HuH-7 (cell line): ENCODE measurements at regions not wholly inside any gene's neighbourhood (a gene's known extent, or its start where the extent isn't known, plus 50 kb on each side); places are given as distances from the start of the nearest gene placed in this dataset.

ENCODE experiments used
- DNase-seq: peaks from one replicate; pipeline ENCODE4 v3.0.0; 2011; ENCODE audit warnings: low spot score

DNA sequence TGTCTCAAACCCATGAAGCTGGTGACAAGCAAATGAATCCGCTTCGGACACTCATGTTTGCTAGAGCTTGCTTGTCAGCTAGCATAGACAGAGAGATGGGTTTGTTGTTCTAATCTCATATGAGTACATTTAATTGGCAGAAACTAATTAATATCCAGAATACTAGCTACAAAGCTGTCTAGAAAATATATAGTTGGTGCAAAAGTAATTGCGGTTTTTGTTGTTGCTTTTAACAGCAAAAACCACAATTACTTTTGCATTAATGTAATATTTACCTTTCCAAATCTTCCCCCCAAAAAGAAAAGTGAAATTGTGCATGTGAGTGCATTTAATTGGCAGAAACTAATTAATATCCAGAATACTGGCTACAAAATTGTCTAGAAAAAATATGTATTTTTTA is 1115.2 kb downstream of the TDRD15 start:
- no peak for DNase-seq

DNA sequence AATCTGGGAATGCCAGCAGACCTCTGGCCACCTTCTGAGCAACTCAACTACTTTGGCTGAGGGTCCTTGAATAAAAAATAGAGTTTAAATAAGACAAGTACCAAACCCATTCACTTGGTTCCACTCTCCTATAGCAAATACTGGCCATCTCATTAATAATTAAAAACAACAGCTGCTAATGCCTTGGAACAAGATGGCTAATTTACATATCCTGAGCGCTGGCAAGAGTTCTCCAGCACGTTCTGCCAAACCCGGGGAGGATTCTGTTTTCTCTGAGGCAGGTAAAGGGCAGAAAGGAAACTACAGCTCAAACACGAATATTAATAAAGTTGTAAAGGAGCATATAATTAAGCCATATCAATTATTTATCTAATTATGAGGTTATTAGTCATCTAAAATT is 1123.7 kb downstream of the TDRD15 start:
- no peak for DNase-seq

DNA sequence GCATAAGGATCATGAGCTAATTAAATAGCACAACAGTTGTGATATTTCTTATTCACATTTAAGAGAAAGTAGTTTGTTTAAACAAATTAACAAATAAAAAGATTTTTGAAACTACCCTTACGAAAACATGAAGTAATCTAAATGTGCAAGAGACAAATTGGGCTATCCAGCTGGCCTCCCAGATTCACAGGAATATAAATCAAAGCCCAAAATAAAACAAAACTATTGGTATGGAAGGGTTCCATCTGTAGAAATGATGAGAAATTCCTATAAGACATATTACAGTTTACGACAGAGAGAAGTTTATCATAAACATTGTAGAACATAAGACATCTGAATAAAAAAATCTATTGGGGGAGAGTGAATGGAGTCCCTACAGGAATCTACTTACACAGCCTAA is 1125.1 kb downstream of the TDRD15 start:
- no peak for DNase-seq

DNA sequence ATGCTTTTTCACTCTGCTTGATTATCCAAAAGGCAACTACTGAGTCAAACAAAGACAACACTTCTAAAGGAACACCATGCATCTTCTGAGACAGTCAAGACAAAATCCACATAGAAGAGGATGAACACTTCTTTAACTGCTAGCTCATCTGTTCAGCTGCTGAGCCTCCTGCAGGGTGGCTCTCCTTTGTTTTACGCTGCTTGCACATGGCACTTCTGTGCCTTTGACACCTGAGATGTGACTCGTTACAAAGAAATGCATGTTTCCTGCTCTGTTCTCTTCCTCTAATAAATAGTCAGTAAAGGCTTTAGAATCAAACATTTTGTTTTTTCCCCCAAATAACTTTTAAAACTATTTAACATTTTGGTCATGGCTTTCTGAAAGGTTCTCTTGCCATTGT is 1129.4 kb downstream of the TDRD15 start:
- no peak for DNase-seq

DNA sequence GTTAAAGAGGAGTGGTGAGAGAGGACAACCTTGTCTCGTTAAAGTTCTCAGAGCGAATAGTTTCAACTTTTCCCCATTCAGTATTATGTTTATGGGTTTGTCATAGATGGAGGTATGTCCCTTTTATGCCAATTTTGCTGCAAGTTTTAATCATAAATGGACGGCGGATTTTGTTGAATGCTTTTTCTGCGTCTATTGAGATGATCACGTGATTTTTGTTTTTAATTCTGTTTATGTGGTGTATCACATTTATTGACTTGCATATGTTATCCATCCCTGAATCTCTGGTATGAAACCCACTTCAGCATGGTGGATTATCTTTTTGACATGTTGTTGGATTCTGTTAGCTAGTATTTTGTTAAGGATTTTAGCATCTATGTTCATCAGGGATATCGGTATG is 1123.8 kb upstream of the KLHL29 start:
- DNase-seq = no peak

DNA sequence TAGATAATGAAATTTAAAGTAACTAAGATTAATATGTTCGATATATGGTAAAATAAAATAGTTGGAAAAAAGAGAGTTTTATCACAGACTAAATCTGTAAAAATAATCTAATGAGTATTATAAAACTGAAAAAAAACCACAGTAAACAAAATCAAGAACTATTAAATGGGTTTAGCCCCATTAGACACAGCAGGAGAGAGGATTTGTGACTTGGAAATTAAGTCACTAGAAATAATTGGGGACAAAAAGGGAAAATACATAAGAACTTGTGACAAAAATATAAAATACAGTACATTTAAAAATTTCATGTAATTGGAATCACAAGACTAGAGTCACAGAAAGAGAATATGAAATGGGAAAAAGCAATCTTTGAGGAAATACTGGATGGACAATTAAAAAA is 1114.6 kb upstream of the KLHL29 start:
- no peak for DNase-seq

DNA sequence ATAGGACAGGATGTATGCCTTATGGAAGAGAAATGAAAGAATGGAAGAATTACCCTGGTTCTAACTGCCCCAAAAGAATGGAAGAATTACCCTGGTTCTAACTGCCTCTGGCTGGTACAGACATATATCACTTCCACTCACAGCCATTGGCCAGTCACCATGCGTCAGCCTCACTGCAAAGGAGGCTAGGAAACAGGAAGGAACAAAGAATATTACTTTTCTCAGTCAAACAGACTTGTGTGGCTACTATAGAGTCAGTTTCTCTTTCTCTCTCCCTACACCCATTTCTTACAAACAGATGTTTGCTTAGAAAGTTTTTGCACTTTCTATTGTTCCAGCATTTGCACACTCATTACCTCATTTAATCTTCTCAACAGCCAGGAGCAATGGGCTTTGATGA is 1111.1 kb upstream of the KLHL29 start:
- no peak for DNase-seq

DNA sequence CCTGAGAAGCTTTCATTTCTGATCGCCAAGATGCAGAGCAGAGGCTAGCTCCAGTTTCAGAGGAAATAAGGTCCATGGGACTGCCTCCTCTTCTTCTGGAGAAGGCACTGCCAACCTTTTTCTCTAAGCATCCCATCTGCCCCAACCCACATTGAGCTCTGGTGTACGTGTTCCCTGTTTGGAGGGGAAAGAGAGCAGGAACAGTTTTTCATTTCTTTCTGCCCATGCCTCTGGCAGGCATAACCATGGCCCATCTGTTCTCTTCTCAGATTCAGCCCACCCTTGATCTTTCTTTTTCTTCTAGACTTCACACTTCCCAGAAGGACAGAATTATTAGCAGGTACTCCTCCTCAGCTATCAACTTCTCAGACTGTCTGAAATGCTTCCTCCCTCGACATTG is 1110.3 kb upstream of the KLHL29 start:
- DNase-seq = no peak

DNA sequence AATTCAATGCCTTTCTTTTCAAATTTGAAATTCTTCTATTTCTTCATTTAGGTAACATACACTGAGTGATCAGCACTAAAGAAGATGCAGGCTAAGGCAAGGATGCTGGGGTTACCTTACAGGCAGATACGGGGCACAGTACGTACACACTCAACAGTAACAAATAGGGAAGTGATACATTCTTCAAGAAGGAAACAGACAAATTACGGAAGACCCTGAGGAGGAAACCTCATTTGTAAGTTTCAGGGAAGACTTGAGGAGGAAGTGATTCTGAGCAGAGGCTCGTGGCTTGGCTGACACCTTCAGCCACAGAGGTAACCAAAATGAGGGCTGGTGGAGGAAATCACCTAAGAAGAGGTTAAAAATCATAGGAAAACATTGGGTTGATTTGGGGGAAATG is 1108.3 kb upstream of the KLHL29 start:
- DNase-seq = no peak

DNA sequence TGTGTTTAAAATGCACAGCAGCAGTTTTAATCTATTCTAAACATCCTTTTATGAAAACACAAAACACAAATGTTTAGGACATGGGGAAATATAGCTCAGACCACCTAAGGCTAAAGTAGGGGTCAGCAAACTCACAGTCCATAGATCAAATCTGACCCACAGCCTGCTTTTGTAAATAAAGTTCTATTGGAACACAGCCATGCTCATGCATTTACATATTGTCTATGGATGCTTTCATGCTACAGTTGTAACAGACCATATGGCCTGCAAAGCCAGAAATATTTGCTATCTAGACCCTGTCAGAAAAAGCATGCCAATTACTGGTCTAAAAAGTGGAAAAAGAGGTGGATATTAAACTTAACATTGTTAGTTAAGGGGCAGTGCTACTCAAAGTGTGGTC is 1105.4 kb upstream of the KLHL29 start:
- DNase-seq = no peak

DNA sequence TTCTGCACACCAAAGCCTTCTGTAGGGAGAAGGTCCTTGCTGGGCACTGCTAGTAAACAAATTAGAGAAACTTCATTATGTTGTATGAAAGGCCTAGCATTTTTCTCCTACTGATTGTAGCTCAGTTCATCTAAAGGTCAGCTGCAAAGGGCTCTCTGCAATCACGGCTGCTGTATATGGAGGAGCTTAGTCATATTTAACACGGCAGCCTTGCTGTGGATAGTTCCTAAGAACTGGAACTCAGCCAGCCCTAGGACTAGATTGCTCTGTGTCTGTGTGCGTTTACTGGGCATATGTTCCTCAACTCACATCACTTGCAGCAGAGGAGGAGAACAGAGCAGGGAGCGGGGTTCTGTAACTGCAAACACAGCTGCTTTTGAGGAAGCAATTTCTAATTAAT is 1103.9 kb upstream of the KLHL29 start:
- no peak for DNase-seq

DNA sequence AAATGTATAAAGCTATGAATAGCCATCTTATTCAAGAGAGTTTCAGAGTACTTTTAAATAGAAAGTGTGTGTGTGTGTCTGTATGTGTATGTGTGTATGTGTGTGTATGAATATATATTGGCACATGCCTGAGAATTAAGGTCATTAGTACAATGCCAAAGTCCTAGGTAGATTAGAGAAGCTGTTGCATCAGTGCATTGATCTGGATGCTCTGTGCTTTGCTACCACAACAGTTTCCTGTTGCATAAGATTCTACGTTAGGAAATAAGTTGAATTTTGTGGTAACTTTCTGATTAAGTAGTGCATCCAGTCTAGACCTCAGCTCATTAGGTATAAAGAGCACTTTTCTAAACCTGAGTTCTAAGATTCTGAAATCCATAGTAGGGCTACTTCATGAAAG is 1102.8 kb upstream of the KLHL29 start:
- DNase-seq = no peak

DNA sequence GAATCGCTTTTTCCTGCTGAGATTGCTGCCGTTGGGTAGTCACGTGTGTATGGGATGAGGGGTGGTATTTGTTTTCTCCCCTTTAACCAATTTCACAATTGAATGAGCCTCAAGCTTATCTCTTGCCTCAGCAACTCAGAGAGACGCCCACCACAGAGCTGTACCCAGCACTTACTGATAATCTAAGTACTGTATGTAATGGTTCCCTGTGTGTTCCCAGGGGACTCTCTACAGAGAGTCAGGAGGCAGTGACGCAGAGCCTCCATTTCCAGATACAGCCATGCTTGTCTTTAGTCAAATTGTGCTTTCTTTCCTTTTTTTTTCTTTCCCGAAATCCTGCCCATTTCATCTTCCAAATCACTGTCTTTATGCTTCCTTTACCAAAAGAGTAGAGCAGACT is 1102.1 kb upstream of the KLHL29 start:
- peak; percentile 18 for DNase-seq

DNA sequence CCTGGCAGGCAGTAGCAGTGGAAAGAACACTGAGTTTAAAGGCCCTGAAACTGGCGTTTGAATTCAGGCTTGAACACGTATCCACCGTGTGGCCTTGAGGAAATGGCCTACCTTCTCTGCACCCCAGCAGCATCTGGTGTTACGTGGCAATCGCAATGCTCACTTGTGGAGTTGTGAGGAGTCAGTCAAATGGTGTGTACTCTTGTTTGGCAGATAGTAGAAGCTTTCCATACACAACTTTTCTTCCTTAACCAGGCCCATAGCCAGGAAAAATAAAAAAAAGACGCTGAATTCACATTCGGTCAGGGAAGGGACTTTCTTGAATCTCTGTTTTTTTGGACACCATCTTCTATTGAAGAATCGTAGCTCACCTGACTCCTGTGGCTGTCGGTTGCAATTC is 1101.5 kb upstream of the KLHL29 start:
- no peak for DNase-seq

DNA sequence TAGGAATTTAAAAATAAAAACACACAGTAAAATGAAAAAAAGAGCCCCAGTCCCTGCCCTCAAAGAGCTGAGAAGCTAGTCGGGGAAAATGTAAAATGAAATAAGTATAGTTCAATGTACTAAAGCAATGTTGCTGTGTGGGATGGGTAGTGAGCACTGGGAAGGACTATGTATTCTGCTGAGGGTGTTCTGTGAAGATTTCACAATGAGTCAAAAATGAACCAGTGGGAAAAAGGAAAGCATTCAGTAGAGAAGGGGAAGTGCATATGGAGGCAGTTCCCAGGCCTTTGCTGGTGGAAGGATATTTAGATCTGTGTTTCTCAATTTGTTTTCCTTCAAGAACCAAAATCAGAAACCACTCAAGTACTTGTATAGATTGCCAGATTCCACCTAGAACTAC is 1094.7 kb upstream of the KLHL29 start:
- no peak for DNase-seq

DNA sequence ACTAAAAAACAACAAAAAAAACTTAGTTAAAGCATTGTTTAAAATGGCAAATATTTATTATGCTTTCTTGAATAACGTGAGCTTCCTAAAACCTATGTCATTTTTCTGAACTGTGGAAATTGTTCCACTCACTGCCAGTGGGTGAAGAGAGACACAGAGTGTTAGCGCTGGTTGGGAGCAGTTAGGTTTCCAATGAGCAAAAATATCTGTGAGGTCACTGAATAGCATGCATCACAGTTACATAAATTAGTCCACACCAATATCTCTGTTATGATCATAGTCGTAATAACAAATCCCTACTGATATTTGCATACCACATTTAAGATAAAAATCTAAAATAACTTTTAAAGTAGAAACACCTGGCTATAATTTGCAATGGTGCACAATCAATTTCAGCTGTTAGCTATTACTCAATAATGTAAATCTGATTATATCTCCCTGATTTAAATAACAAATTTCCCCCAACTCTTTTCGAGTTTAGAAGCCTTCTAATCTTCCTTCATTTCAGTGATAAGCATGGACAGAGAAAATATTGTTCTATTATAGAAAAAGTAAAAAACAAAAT is 1094.0 kb upstream of the KLHL29 start:
- no peak for DNase-seq

DNA sequence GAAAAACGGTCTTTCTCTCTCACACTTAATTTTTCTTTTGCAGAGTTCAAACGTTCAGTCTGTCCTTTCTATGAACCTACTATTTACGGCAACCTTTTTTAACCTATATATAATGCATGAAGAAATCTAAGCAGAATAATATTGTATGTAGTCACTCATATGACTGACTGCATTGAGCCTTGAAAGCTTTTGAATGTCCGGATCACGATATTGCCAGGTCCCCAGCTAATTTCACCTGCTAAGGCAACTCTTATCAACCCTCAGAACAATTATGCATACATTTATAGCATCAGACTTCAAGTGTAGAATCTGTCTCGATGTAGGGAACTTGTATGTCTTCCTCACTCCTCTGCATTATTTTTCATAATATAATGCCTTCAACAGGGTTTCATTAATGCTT is 1083.8 kb upstream of the KLHL29 start:
- DNase-seq = no peak

DNA sequence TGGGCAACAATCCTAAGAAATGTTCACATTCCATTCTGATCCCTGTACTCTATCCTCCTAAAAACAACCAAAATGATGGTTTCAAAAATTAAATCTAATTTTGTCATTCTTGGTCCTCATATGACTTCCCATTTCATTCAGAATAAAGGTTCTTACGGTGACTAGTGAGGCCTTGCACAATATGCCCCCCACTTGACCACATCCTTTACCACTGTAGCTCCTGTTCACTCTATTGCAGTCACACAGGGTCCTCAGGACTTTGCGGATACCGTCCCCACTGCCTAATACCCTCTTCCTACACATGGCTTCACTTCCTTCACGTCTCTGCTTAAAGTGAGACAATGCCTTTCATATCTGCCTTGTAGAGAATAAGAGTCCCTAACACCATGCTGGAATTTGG is 1058.7 kb upstream of the KLHL29 start:
- no peak for DNase-seq

DNA sequence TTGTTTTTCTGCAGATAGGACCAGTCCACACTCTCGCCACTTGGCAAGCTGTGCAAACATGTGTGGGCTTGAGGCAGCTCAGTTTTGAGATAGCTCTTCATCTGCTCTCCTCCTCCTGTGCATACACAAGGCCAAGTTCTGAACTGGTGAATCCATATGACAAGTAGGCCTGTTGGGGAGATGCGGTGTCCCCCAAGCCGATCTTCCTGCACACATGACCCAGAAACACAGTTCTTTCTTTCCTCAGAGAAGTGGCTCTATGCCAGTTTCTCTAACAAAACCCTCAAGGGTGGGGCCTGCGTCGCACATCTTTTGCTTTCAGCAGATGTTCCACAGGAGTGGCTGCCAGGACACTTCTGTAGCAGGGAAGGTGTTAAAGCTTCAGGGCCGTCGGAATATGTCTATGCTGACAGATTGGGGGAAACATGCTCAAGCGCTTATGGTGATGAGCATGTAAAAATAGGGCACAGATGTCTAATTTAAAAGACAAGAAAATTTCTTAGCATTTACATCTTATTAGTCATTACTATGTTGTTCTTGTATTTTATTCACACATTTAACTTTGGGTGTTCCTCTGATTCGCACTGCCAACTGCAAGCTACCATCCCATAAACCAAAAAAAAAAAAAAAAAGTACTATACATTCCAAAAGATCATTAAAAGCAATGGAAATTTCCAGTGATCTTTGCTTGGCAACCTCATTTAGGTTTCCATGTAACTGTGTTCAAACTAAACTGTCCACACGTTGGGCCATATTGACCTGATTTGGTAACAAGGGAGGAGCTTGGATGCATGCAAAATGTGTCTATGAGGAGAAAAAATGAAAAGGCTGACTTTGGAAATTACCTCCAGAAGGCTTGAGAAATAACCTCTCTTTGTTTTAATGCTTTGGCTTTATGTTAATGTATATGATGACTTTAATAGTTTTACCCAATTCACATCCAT is 1055.5 kb upstream of the KLHL29 start:
- no peak for DNase-seq

DNA sequence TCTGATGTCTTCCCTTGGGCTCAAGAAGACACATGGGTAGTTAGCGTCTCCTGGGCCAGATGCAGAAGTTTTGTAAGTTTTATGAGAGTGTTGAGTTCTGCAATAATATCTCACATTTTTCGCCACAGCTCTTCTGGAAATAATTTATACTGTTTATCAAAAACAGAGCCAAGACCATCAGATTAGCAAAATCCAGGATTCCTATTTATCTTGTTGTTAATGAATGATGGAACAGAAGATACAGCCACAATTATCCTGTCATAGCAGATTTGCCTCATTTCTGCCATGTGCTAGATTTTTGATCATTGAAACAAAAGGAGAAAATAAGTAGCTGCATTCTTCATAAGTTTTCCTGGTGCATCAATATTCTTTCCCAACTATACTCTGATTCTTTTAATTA is 1048.6 kb upstream of the KLHL29 start:
- no peak for DNase-seq

DNA sequence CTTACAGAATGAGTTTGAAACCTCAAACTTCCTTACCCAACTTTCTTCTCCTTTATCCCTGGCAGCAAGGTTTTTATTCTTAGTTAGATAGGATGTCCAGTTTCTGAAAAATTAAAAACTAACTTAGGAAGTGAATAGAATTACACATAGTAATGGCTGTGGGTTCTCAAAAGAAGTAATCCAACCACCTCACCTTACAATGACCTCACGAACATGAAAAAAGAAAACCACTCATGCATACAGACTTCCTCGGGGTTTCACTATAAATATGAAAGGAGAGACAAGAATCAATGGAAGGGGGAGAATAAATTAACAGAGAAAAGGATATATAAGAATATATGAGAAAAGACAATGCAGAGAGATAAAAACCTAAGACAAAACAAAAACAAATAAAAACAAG is 1044.3 kb upstream of the KLHL29 start:
- DNase-seq = no peak

DNA sequence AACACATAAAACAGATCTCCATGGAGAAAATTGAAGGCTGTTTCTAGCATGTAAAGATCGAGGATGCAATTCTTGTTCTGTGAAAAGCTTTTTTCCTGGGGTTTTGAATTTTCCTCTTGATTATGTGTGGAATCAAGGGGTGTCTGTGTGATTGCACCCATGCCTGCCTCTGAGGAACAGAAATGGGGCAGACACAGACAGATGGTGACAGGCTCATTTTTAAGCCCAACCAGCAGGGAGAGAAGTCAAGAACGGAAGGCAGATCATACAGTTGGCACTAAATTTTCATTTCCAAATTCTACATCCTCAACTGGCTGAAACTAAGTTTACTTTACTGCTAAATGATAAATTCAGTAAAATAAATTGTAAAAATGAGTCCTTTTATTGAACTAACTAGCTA is 1037.7 kb upstream of the KLHL29 start:
- DNase-seq = no peak

DNA sequence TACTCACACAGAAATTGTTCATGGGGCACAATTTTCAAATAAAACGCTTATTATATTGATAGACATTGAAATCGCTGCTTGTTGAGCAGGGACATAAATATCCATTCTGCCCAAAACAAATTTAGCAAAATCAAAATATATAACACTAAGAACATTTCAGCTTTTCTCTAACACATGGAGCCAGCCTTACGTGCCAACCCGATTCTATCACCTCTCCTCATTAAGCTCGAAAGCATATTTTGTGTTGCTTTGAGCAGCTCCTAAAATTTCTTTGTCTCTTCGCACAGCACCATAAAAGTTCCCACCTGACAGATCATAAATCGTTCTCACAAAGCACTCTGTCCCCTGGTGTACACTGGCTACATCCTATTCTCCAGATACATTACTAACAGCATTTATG is 1034.4 kb upstream of the KLHL29 start:
- DNase-seq = no peak

DNA sequence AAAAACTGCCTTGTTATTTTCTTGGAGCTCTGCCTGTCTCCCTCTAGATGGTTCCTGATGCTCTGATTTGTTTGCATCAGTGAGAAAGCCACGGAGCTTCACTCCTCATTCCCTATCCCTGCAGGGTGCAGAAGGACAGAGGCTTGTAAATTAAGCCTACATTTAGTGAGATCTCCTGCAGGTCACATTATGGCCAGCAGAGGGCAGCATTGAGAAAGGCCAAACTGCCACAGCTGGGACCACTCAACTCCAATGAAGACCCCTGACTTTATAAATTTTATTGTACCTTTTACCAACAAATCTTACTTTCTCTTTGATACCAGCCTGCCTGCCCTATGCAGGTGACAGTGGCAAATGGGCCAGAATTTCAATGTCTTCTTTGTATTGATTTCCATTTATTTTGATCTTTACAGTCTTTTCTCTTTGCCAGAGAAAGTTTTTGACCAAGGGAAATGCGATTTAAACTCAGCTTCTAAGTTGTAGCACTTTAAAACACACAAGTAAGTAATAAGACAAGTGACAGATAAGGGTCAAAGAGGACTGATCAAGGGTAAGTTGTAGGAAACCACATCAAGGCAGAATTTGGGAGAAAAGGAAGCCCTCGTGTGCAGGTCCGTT is 1029.1 kb upstream of the KLHL29 start:
- DNase-seq = peak; percentile 12
